ENCODE measurements at regions not wholly inside any gene's neighbourhood (a gene's known extent, or its start where the extent isn't known, plus 50 kb on each side); places are given as distances from the start of the nearest gene placed in this dataset.

DNA sequence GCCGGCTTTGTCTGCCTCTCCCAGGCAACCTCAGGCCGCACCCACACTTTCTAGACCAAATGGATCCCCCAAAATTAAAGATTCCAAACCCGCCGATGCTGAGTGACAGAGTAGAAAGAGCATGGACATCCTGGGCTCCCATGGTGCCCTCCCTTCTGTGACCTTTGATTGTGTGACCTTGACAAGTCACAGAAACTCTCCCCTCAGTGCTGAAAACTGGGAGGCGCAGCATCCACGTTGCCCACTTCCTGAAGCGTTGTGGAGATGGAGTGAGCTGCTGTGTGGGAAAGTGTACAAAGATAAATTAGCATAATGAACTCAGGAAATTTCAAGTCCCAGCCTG is 74.4 kb upstream of the MFGE8 start:
- TF ChIP-seq, protein P1, sequence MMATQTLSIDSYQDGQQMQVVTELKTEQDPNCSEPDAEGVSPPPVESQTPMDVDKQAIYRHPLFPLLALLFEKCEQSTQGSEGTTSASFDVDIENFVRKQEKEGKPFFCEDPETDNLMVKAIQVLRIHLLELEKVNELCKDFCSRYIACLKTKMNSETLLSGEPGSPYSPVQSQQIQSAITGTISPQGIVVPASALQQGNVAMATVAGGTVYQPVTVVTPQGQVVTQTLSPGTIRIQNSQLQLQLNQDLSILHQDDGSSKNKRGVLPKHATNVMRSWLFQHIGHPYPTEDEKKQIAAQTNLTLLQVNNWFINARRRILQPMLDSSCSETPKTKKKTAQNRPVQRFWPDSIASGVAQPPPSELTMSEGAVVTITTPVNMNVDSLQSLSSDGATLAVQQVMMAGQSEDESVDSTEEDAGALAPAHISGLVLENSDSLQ (IDR thresholded peaks at IDR 0.05), result no peak
- TF ChIP-seq SP1 (IDR thresholded peaks at IDR 0.05) (no peak), ARNT (IDR thresholded peaks at IDR 0.05) (no peak), FOXK2 (IDR thresholded peaks at IDR 0.05) (no peak), FOXM1 (IDR thresholded peaks at IDR 0.05; ENCODE audit: borderline replicate concordance) (no peak), HDGF (IDR thresholded peaks at IDR 0.05; ENCODE audit: borderline replicate concordance) (no peak), LEF1 (IDR thresholded peaks at IDR 0.05; ENCODE audit: borderline replicate concordance) (no peak), ZNF384 (IDR thresholded peaks at IDR 0.05) (no peak), TARDBP (IDR thresholded peaks at IDR 0.05) (no peak)
